ENCODE measurements at regions not wholly inside any gene's neighbourhood (a gene's known extent, or its start where the extent isn't known, plus 50 kb on each side); places are given as distances from the start of the nearest gene placed in this dataset.
"Not testable (repeated sequence)": the region's sequence is repeated elsewhere in the genome, so short reads cannot be mapped to it uniquely, and the experiment has no call there.

- Histone ChIP-seq H3K79me2 (ENCODE audit: insufficient read depth, low read length) (no peaks in the 10 kb centered on the region), H3K4me1 (ENCODE audit: insufficient read depth, low read length) (no peaks in the 10 kb centered on the region), H3K4me3 (ENCODE audit: insufficient read depth, low read depth, low read length) (no peak overlapping the region), H3K36me3 (ENCODE audit: insufficient read depth, low read length) (no peaks in the 10 kb centered on the region), H3K9me3 (ENCODE audit: insufficient read depth, low read depth, low read length) (no peaks in the 10 kb centered on the region), H3K27me3 (ENCODE audit: insufficient read depth, low read length) (no peaks in the 10 kb centered on the region), H3K9ac (ENCODE audit: low read length) (no peak overlapping the region), H3K27ac (ENCODE audit: low read depth, low read length) (no peak overlapping the region), H4K20me1 (ENCODE audit: insufficient read depth, low read length) (no peaks in the 10 kb centered on the region), H2AFZ (ENCODE audit: low read depth, low read length) (no peak overlapping the region), H3K4me2 (ENCODE audit: low read length) (no peak overlapping the region)
- Mint-ChIP-seq H3K4me1 (ENCODE audit: low read depth, unreplicated experiment) (peaks cover 17% of the 10 kb centered on the region), H3K36me3 (ENCODE audit: low read depth, unreplicated experiment) (no peaks in the 10 kb centered on the region), H3K27ac (ENCODE audit: unreplicated experiment) (no peak overlapping the region), H3K4me3 (ENCODE audit: unreplicated experiment) (no peak overlapping the region), H3K9me3 (ENCODE audit: unreplicated experiment) (peaks cover 2% of the 10 kb centered on the region), H3K27me3 (ENCODE audit: low read depth, unreplicated experiment) (no peaks in the 10 kb centered on the region)
- TF ChIP-seq EZH2 (IDR thresholded peaks at IDR 0.05; ENCODE audit: insufficient read depth, low read length) (no peak), CTCF (IDR thresholded peaks at IDR 0.05; ENCODE audit: insufficient read depth, low read depth, low read length) (no peak)
- no peak for DNase-seq (ENCODE audit: low read depth)
- no peak for FAIRE-seq
Observed at GRCh38 chr15:62906627-62907026, 135.9 kb upstream of the TPM1 start.

- Mint-ChIP-seq H3K9me3 (ENCODE audit: unreplicated experiment) (peaks cover 2% of the 10 kb centered on the region), H3K27ac (ENCODE audit: unreplicated experiment) (no peak overlapping the region), H3K4me3 (ENCODE audit: unreplicated experiment) (no peak overlapping the region), H3K36me3 (ENCODE audit: low read depth, unreplicated experiment) (no peaks in the 10 kb centered on the region), H3K4me1 (ENCODE audit: low read depth, unreplicated experiment) (peaks cover 20% of the 10 kb centered on the region), H3K27me3 (ENCODE audit: low read depth, unreplicated experiment) (no peaks in the 10 kb centered on the region)
- Histone ChIP-seq H3K79me2 (ENCODE audit: insufficient read depth, low read length) (no peaks in the 10 kb centered on the region), H4K20me1 (ENCODE audit: insufficient read depth, low read length) (no peaks in the 10 kb centered on the region), H3K27ac (ENCODE audit: low read depth, low read length) (no peak overlapping the region), H3K9me3 (ENCODE audit: insufficient read depth, low read depth, low read length) (no peaks in the 10 kb centered on the region), H3K9ac (ENCODE audit: low read length) (no peak overlapping the region), H3K4me2 (ENCODE audit: low read length) (no peak overlapping the region), H3K4me3 (ENCODE audit: insufficient read depth, low read depth, low read length) (no peak overlapping the region), H3K36me3 (ENCODE audit: insufficient read depth, low read length) (no peaks in the 10 kb centered on the region), H3K4me1 (ENCODE audit: insufficient read depth, low read length) (no peaks in the 10 kb centered on the region), H2AFZ (ENCODE audit: low read depth, low read length) (no peak overlapping the region), H3K27me3 (ENCODE audit: insufficient read depth, low read length) (no peaks in the 10 kb centered on the region)
- TF ChIP-seq CTCF (IDR thresholded peaks at IDR 0.05; ENCODE audit: insufficient read depth, low read depth, low read length), result no peak
- no peak for TF ChIP-seq EZH2 (IDR thresholded peaks at IDR 0.05; ENCODE audit: insufficient read depth, low read length)
- DNase-seq (ENCODE audit: low read depth) (no peak), FAIRE-seq (no peak)
Observed at GRCh38 chr15:62907275-62907674, 135.3 kb upstream of the TPM1 start.

- H3K4me3 Mint-ChIP-seq (ENCODE audit: unreplicated experiment); H3K27ac ChIP-seq (ENCODE audit: low read depth, low read length); H3K9me3 Mint-ChIP-seq (ENCODE audit: unreplicated experiment); H3K27ac Mint-ChIP-seq (ENCODE audit: unreplicated experiment); H3K36me3 ChIP-seq (ENCODE audit: insufficient read depth, low read length); H3K4me3 ChIP-seq (ENCODE audit: insufficient read depth, low read depth, low read length); H3K9ac ChIP-seq (ENCODE audit: low read length); H3K9me3 ChIP-seq (ENCODE audit: insufficient read depth, low read depth, low read length); H2AFZ ChIP-seq (ENCODE audit: low read depth, low read length); FAIRE-seq; H3K4me2 ChIP-seq (ENCODE audit: low read length); H3K27me3 Mint-ChIP-seq (ENCODE audit: low read depth, unreplicated experiment); H3K36me3 Mint-ChIP-seq (ENCODE audit: low read depth, unreplicated experiment); H4K20me1 ChIP-seq (ENCODE audit: insufficient read depth, low read length); H3K79me2 ChIP-seq (ENCODE audit: insufficient read depth, low read length); DNase-seq (ENCODE audit: low read depth); H3K27me3 ChIP-seq (ENCODE audit: insufficient read depth, low read length); H3K4me1 ChIP-seq (ENCODE audit: insufficient read depth, low read length): not testable (repeated sequence)
- H3K4me1 Mint-ChIP-seq (ENCODE audit: low read depth, unreplicated experiment), result peaks cover 21% of the 10 kb centered on the region
Observed at GRCh38 chr15:62908341-62908740, 134.2 kb upstream of the TPM1 start.
